Smooth muscle cell (in vitro differentiated cells): ENCODE measurements at regions not wholly inside any gene's neighbourhood (a gene's known extent, or its start where the extent isn't known, plus 50 kb on each side); places are given as distances from the start of the nearest gene placed in this dataset.
"Not testable (repeated sequence)": the region's sequence is repeated elsewhere in the genome, so short reads cannot be mapped to it uniquely, and the experiment has no call there.

ENCODE experiments used
- DNase-seq: peaks from one replicate; lab custom pipeline; 2025; ENCODE audit not compliant: unreplicated experiment; lab: John Stamatoyannopoulos, UW
- H2AFZ ChIP-seq: fragments of 200-600 bp; sonication (generic); 2 replicates; pipeline ENCODE4 v1.6.0; 2016; ENCODE audit warnings: antibody characterized with exemption, low read depth, mild to moderate bottlenecking
- H3F3A ChIP-seq: fragments of 200-600 bp; sonication (generic); 2 replicates; pipeline ENCODE4 v1.6.0; 2017; ENCODE audit warnings: antibody characterized with exemption, low read depth
- H3K27ac ChIP-seq: fragments of 200-600 bp; sonication (generic); 2 replicates; pipeline ENCODE4 v1.5.1; 2016; ENCODE audit warnings: low read depth, mild to moderate bottlenecking
- H3K27me3 ChIP-seq: fragments of 200-600 bp; sonication (generic); 2 replicates; pipeline ENCODE4 v1.6.1; 2016; ENCODE audit warnings: low read depth, mild to moderate bottlenecking
- H3K36me3 ChIP-seq: fragments of 200-600 bp; sonication (generic); 2 replicates; pipeline ENCODE4 v1.5.1; 2016; ENCODE audit warnings: low read depth
- H3K4me1 ChIP-seq: fragments of 200-600 bp; sonication (generic); 2 replicates; pipeline ENCODE4 v1.5.1; 2016; ENCODE audit warnings: low read depth
- H3K4me2 ChIP-seq: fragments of 200-600 bp; sonication (generic); 2 replicates; pipeline ENCODE4 v1.6.0; 2016; ENCODE audit warnings: mild to moderate bottlenecking
- H3K4me3 ChIP-seq: fragments of 200-600 bp; sonication (generic); 2 replicates; pipeline ENCODE4 v1.5.1; 2016; ENCODE audit warnings: mild to moderate bottlenecking
- H3K79me2 ChIP-seq: fragments of 200-600 bp; sonication (generic); 2 replicates; pipeline ENCODE4 v1.6.0; 2016; ENCODE audit warnings: low read depth, mild to moderate bottlenecking
- H3K9ac ChIP-seq: fragments of 200-600 bp; sonication (generic); 2 replicates; pipeline ENCODE4 v1.6.0; 2016; ENCODE audit warnings: low read depth
- H3K9me3 ChIP-seq: fragments of 200-600 bp; sonication (generic); replicated peaks from 2 replicates; pipeline ENCODE4 v1.5.1; 2016; ENCODE audit warnings: low read depth
- H4K20me1 ChIP-seq: fragments of 200-600 bp; sonication (generic); 2 replicates; pipeline ENCODE4 v1.6.0; 2016; ENCODE audit warnings: low read depth
- WGBS: methylation state at CpG from one replicate; pipeline ENCODE4 v1.1.7; 2016; ENCODE audit warnings: low lambda C conversion rate; 5-methylcytosine and 5-hydroxymethylcytosine counted together
- TF ChIP-seq, protein P1 (sequence below): fragments of 200-600 bp; sonication (generic); IDR thresholded peaks from 2 replicates; pipeline ENCODE4 v1.5.1; 2017; ENCODE audit warnings: borderline replicate concordance, mild to moderate bottlenecking, antibody characterized with exemption; ENCODE audit not compliant: insufficient read depth, poor library complexity, severe bottlenecking

DNA sequence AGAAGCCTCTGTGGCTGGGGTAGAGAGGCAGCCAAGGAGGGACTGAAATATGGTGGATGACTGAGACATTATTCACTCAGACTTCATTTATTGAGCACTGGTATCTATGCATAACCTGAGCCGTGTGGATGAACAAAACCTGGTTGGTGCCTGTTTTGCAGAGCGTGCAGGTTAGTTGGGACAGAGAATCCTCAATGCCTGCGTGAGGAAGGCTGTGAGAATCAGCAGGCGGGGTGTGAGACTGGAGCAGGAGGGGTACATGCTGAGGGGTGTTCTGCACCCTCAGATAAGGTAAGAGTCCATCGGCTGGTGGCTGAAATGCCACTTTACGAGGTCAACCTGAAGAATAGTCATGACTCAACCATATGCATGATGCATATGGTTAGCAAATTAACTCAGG is 271.6 kb downstream of the MED10 start:
- no peak overlapping the region for H3K27ac ChIP-seq
- H3K4me3 ChIP-seq = no peak overlapping the region
- H4K20me1 ChIP-seq = no peaks in the 10 kb centered on the region
- TF ChIP-seq, protein P1, sequence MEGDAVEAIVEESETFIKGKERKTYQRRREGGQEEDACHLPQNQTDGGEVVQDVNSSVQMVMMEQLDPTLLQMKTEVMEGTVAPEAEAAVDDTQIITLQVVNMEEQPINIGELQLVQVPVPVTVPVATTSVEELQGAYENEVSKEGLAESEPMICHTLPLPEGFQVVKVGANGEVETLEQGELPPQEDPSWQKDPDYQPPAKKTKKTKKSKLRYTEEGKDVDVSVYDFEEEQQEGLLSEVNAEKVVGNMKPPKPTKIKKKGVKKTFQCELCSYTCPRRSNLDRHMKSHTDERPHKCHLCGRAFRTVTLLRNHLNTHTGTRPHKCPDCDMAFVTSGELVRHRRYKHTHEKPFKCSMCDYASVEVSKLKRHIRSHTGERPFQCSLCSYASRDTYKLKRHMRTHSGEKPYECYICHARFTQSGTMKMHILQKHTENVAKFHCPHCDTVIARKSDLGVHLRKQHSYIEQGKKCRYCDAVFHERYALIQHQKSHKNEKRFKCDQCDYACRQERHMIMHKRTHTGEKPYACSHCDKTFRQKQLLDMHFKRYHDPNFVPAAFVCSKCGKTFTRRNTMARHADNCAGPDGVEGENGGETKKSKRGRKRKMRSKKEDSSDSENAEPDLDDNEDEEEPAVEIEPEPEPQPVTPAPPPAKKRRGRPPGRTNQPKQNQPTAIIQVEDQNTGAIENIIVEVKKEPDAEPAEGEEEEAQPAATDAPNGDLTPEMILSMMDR = no peak
- H3K9me3 ChIP-seq = no peaks in the 10 kb centered on the region
- H3K27me3 ChIP-seq = no peaks in the 10 kb centered on the region
- H3K4me1 ChIP-seq = no peaks in the 10 kb centered on the region
- no peak overlapping the region for H2AFZ ChIP-seq
- H3F3A ChIP-seq = no peaks in the 10 kb centered on the region
- no peaks in the 10 kb centered on the region for H3K36me3 ChIP-seq
- WGBS = 87% methylated on average over 6 of the region's 6 CpGs
- no peaks in the 10 kb centered on the region for H3K79me2 ChIP-seq
- no peak for DNase-seq
- H3K9ac ChIP-seq = no peak overlapping the region
- H3K4me2 ChIP-seq = no peak overlapping the region

DNA sequence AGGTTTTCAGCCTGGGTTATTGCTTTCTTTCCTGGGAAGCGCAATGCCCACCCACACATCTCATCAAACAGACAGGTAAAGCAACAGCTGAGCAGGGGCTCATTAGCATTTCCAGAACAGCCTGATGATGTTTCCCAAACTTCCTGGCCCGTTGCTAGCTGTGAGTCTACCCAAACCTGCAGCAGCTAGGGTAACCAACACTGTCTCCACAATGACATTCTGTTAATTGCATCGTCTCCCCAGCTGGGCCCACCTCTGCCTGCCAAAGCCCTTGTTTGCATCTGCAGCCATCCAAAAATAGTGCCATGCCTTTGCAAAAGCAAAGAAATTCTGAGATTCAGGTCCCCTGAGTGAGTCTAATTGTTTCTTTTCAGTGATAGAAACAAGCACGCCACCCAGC is 273.0 kb downstream of the MED10 start:
- H3K36me3 ChIP-seq = no peaks in the 10 kb centered on the region
- 83% methylated on average over 4 of the region's 4 CpGs for WGBS
- H3F3A ChIP-seq = no peaks in the 10 kb centered on the region
- no peak overlapping the region for H3K27ac ChIP-seq
- H3K9ac ChIP-seq = no peak overlapping the region
- H3K4me1 ChIP-seq = no peaks in the 10 kb centered on the region
- no peak overlapping the region for H3K4me3 ChIP-seq
- no peak overlapping the region for H3K4me2 ChIP-seq
- no peaks in the 10 kb centered on the region for H3K79me2 ChIP-seq
- H4K20me1 ChIP-seq = no peaks in the 10 kb centered on the region
- no peaks in the 10 kb centered on the region for H3K27me3 ChIP-seq
- TF ChIP-seq, protein P1 = no peak
- no peaks in the 10 kb centered on the region for H3K9me3 ChIP-seq
- no peak overlapping the region for H2AFZ ChIP-seq
- DNase-seq = no peak

DNA sequence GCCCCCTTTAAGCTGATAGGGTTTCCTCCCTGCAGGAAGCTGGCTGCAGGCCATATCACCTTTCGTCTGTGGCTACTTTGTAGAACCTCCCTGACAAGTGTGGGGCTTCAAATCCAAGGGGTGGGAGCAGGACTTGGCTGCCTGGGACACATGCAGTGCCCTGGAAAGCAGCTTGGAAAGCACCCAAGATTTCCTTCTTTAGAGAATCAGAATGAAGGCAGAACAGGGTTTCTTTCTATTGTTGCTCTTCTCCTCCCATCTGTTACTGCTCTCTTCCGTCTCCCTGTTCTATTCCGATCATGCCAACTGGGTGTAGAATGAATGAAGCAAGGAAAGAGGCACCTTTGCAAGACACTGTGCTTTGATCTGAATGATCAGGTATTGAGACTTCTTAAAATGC is 282.2 kb downstream of the MED10 start:
- H3K27ac ChIP-seq = no peak overlapping the region
- WGBS = 84% methylated on average over 3 of the region's 3 CpGs

DNA sequence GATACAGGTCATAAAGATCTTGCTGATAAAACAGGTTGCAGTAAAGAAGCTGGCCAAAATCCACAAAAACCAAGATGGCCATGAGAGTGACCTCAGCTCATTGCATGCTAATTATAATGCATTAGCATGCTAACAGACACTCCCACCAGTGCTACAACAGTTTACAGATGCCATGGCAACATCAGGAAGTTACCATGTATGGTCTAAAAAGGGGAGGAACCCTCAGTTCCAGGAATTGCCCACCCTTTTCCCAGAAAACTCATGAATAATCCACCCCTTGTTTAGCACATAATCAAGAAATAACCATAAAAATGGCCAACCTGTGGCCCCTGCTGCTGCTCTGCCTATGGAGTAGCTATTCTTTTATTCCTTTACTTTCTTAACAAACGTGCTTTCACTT is 284.2 kb downstream of the MED10 start:
- H3K27me3 ChIP-seq, H3K4me3 ChIP-seq, H3K79me2 ChIP-seq, H3F3A ChIP-seq, H3K27ac ChIP-seq, H3K9ac ChIP-seq, H3K9me3 ChIP-seq, H3K36me3 ChIP-seq, H2AFZ ChIP-seq, DNase-seq, H4K20me1 ChIP-seq, H3K4me1 ChIP-seq, H3K4me2 ChIP-seq: not testable (repeated sequence)
- 76% methylated on average over 1 of the region's 1 CpG for WGBS

More for the DNA sequence above, 282.2 kb downstream of the MED10 start:
- H3K4me2 ChIP-seq = no peak overlapping the region
- H2AFZ ChIP-seq = no peak overlapping the region
- no peaks in the 10 kb centered on the region for H3K9me3 ChIP-seq
- H3K79me2 ChIP-seq = no peaks in the 10 kb centered on the region
- no peaks in the 10 kb centered on the region for H3K4me1 ChIP-seq
- H3K36me3 ChIP-seq = no peaks in the 10 kb centered on the region
- H3K4me3 ChIP-seq = no peak overlapping the region
- no peaks in the 10 kb centered on the region for H3K27me3 ChIP-seq
- no peaks in the 10 kb centered on the region for H4K20me1 ChIP-seq
- TF ChIP-seq, protein P1 = no peak
- no peak for DNase-seq
- H3K9ac ChIP-seq = no peak overlapping the region
- H3F3A ChIP-seq = no peaks in the 10 kb centered on the region
